IMR-90 (cell line): ENCODE measurements at regions not wholly inside any gene's neighbourhood (a gene's known extent, or its start where the extent isn't known, plus 50 kb on each side); places are given as distances from the start of the nearest gene placed in this dataset.

ENCODE experiments used
- ATAC-seq: fragments of 200-7000 bp; cut with Tn5 transposase; 2 replicates; pipeline ENCODE4 v1.9.1; 2020; ENCODE audit warnings: low read depth, mild to moderate bottlenecking, moderate library complexity
- BruUV-seq: library from RNA; stranded (reverse); fragments of 400-500 nt; replicated peaks from 2 replicates; lab custom pipeline; 2021; lab: Mats Ljungman, UMichigan
- CTCF ChIA-PET: fragments of 300-600 bp; formaldehyde crosslinking; extraction: SDS; loops from one replicate; lab custom pipeline; 2021; ENCODE audit warnings: antibody characterized with exemption; lab: Yijun Ruan, JAX
- POLR2A ChIA-PET: fragments of 300-600 bp; sonication (Branson Sonifier 250); formaldehyde crosslinking; loops from one replicate; lab custom pipeline; 2022; ENCODE audit warnings: antibody characterized with exemption; ENCODE audit not compliant: unreplicated experiment; lab: Charles Lee
- DNase-seq: peaks from one replicate; pipeline ENCODE4 v3.0.0; 2013
- H2AFZ ChIP-seq: replicated peaks from 2 replicates; pipeline ENCODE3; 2013; ENCODE audit warnings: low read length, mild to moderate bottlenecking; ENCODE audit not compliant: poor library complexity
- H2AK5ac ChIP-seq: 2 replicates; pipeline ENCODE4 v1.6.1; 2013; ENCODE audit warnings: low read depth, low read length, inconsistent platforms
- H2AK9ac ChIP-seq: replicated peaks from 2 replicates; pipeline ENCODE3; 2013; ENCODE audit warnings: mild to moderate bottlenecking, low read depth, low read length, moderate library complexity; ENCODE audit not compliant: poor library complexity
- H2BK120ac ChIP-seq: 2 replicates; pipeline ENCODE4 v1.6.1; 2013; ENCODE audit warnings: low read depth, low read length, inconsistent platforms
- H2BK15ac ChIP-seq: 3 replicates; pipeline ENCODE4 v1.6.1; 2013; ENCODE audit warnings: low read depth, low read length, inconsistent platforms
- H2BK20ac ChIP-seq: 2 replicates; pipeline ENCODE4 v1.6.1; 2013; ENCODE audit warnings: low read depth, mild to moderate bottlenecking, inconsistent platforms, low read length, moderate library complexity
- H2BK5ac ChIP-seq: 2 replicates; pipeline ENCODE4 v1.6.1; 2013; ENCODE audit warnings: mild to moderate bottlenecking, low read depth, low read length, inconsistent platforms; ENCODE audit not compliant: poor library complexity, severe bottlenecking
- H3K14ac ChIP-seq: replicated peaks from 2 replicates; pipeline ENCODE4 v1.6.1; 2013; ENCODE audit warnings: low read depth, low read length, inconsistent platforms
- H3K18ac ChIP-seq: 2 replicates; pipeline ENCODE4 v1.6.1; 2013; ENCODE audit warnings: low read depth, low read length, control low read depth
- H3K23ac ChIP-seq: 2 replicates; pipeline ENCODE4 v1.6.1; 2013; ENCODE audit warnings: low read depth, low read length, inconsistent platforms
- H3K27ac ChIP-seq: 2 replicates; pipeline ENCODE4 v1.5.1; 2013; ENCODE audit warnings: mild to moderate bottlenecking, control low read depth, low read length; ENCODE audit not compliant: insufficient read depth
- H3K27me3 ChIP-seq: 2 replicates; pipeline ENCODE4 v1.6.1; 2013; ENCODE audit warnings: low read length; ENCODE audit not compliant: control insufficient read depth, insufficient read depth
- H3K36me3 ChIP-seq: 2 replicates; pipeline ENCODE4 v1.6.1; 2013; ENCODE audit warnings: low read length, mixed read lengths; ENCODE audit not compliant: control insufficient read depth, insufficient read depth
- H3K4ac ChIP-seq: 2 replicates; pipeline ENCODE4 v1.6.1; 2013; ENCODE audit warnings: low read depth, low read length, inconsistent platforms
- H3K4me1 ChIP-seq: 2 replicates; pipeline ENCODE4 v1.6.1; 2013; ENCODE audit warnings: low read length, mixed read lengths; ENCODE audit not compliant: control insufficient read depth, insufficient read depth
- H3K4me2 ChIP-seq: 2 replicates; pipeline ENCODE4 v1.6.1; 2013; ENCODE audit warnings: low read depth, mild to moderate bottlenecking, control low read depth, low read length, moderate library complexity
- H3K4me3 ChIP-seq: 2 replicates; pipeline ENCODE4 v1.5.1; 2013; ENCODE audit warnings: low read depth, mild to moderate bottlenecking, control low read depth, low read length, moderate library complexity; ENCODE audit not compliant: insufficient read depth
- H3K56ac ChIP-seq: 2 replicates; pipeline ENCODE4 v1.6.1; 2013; ENCODE audit warnings: low read length, inconsistent platforms; ENCODE audit not compliant: insufficient read depth; ENCODE audit errors: extremely low read depth
- H3K79me1 ChIP-seq, 2 experiments: 2 replicates each; pipeline ENCODE4 v1.6.1; 2013; ENCODE audit warnings: low read length in 2 of 2, inconsistent platforms in 1 of 2, low read depth in 1 of 2
- H3K9ac ChIP-seq: 2 replicates; pipeline ENCODE4 v1.6.1; 2013; ENCODE audit warnings: low read depth, low read length, control low read depth
- H3K9me1 ChIP-seq: 2 replicates; pipeline ENCODE4 v1.6.1; 2013; ENCODE audit warnings: low read length, inconsistent platforms; ENCODE audit not compliant: insufficient read depth
- H3K9me3 ChIP-seq: 2 replicates; pipeline ENCODE4 v1.6.1; 2013; ENCODE audit warnings: low read length; ENCODE audit not compliant: control insufficient read depth, insufficient read depth
- H4K20me1 ChIP-seq: 2 replicates; pipeline ENCODE4 v1.6.1; 2013; ENCODE audit warnings: low read length, inconsistent platforms; ENCODE audit not compliant: insufficient read depth
- H4K5ac ChIP-seq: 2 replicates; pipeline ENCODE4 v1.6.1; 2013; ENCODE audit warnings: mild to moderate bottlenecking, low read depth, low read length, control low read depth
- H4K8ac ChIP-seq, 2 experiments: 2 replicates each; pipeline ENCODE4 v1.6.1; 2013; ENCODE audit warnings: low read depth in 2 of 2, low read length in 2 of 2, control low read depth in 1 of 2, inconsistent platforms in 1 of 2
- H4K91ac ChIP-seq: 2 replicates; pipeline ENCODE4 v1.6.1; 2013; ENCODE audit warnings: low read depth, low read length, inconsistent platforms; ENCODE audit not compliant: insufficient read depth
- BHLHE40 ChIP-seq: fragments of 150-350 bp; IDR thresholded peaks from 2 replicates; pipeline ENCODE4 v1.6.1; 2016; ENCODE audit warnings: mild to moderate bottlenecking, low read depth, low read length
- CEBPB ChIP-seq: IDR thresholded peaks from 2 replicates; pipeline ENCODE4 v1.6.1; 2012; ENCODE audit warnings: low read depth, low read length, improper control_type of control experiment
- CHD1 ChIP-seq: IDR thresholded peaks from 2 replicates; pipeline ENCODE4 v1.6.1; 2012; ENCODE audit warnings: low read depth, low read length, improper control_type of control experiment
- FOS ChIP-seq: fragments of 150-350 bp; IDR thresholded peaks from 2 replicates; pipeline ENCODE4 v1.6.1; 2016; ENCODE audit warnings: low read depth, low read length
- MAFK ChIP-seq: IDR thresholded peaks from 2 replicates; pipeline ENCODE4 v1.6.1; 2012; ENCODE audit warnings: low read depth, low read length, improper control_type of control experiment
- MAZ ChIP-seq: IDR thresholded peaks from 2 replicates; pipeline ENCODE4 v1.6.1; 2012; ENCODE audit warnings: low read depth, mild to moderate bottlenecking, low read length, improper control_type of control experiment, moderate library complexity, borderline replicate concordance
- POLR2A ChIP-seq: IDR thresholded peaks from 2 replicates; pipeline ENCODE4 v1.6.1; 2012; ENCODE audit warnings: mild to moderate bottlenecking, low read depth, low read length
- RAD21 ChIP-seq: IDR thresholded peaks from 2 replicates; pipeline ENCODE4 v1.6.1; 2012; ENCODE audit warnings: low read length, improper control_type of control experiment
- RCOR1 ChIP-seq: IDR thresholded peaks from 2 replicates; pipeline ENCODE4 v1.6.1; 2012; ENCODE audit warnings: mild to moderate bottlenecking, low read length, improper control_type of control experiment; ENCODE audit not compliant: insufficient replicate concordance
- RFX5 ChIP-seq: IDR thresholded peaks from 2 replicates; pipeline ENCODE4 v1.8.0; 2012; ENCODE audit warnings: low read depth, mild to moderate bottlenecking, low read length, moderate library complexity
- SMC3 ChIP-seq: fragments of 150-350 bp; IDR thresholded peaks from 2 replicates; pipeline ENCODE4 v1.6.1; 2016; ENCODE audit warnings: low read depth, mild to moderate bottlenecking, antibody characterized with exemption, low read length, moderate library complexity
- WGBS, 2 experiments: methylation state at CpG; one replicate each; pipeline versions ENCODE4 v1.1.5 to v1.1.7; 2013; ENCODE audit warnings: missing lambda C conversion rate in 2 of 2; ENCODE audit not compliant: insufficient read length in 1 of 2; ENCODE audit errors: extremely low coverage in 2 of 2; 5-methylcytosine and 5-hydroxymethylcytosine counted together
- dilution Hi-C: fragments of 300-500 bp; cut with HindIII; formaldehyde crosslinking; loops from one replicate; pipeline ENCODE4 v1.14.3; 2018; ENCODE audit warnings: low sequenced_read_pairs; ENCODE audit not compliant: unreplicated experiment
- in situ Hi-C: fragments of 300-500 bp; cut with MboI; formaldehyde crosslinking; loops from 3 replicates; pipeline ENCODE4 v1.14.3; 2019; ENCODE audit warnings: low sequenced_read_pairs, inconsistent platforms, mixed read lengths
- intact Hi-C: fragments of 100-400 bp; cut with micrococcal nuclease; formaldehyde crosslinking; loops from 2 replicates; pipeline ENCODE4 v1.10.0; 2022
- TF ChIP-seq, protein P1 (sequence below): fragments of 150-350 bp; IDR thresholded peaks from 2 replicates; pipeline ENCODE4 v1.6.1; 2016; ENCODE audit warnings: low read depth, mild to moderate bottlenecking, low read length, moderate library complexity, borderline replicate concordance
- TF ChIP-seq, protein P2 (sequence below): conservative IDR thresholded peaks from 2 replicates; pipeline ENCODE4 v1.5.1; 2012; ENCODE audit warnings: mild to moderate bottlenecking, low read depth, low read length, improper control_type of control experiment
- TF ChIP-seq, protein P3 (sequence below): fragments of 150-350 bp; IDR thresholded peaks from 2 replicates; pipeline ENCODE4 v1.6.1; 2017; ENCODE audit warnings: mild to moderate bottlenecking, antibody characterized with exemption, low read length, low read depth

DNA sequence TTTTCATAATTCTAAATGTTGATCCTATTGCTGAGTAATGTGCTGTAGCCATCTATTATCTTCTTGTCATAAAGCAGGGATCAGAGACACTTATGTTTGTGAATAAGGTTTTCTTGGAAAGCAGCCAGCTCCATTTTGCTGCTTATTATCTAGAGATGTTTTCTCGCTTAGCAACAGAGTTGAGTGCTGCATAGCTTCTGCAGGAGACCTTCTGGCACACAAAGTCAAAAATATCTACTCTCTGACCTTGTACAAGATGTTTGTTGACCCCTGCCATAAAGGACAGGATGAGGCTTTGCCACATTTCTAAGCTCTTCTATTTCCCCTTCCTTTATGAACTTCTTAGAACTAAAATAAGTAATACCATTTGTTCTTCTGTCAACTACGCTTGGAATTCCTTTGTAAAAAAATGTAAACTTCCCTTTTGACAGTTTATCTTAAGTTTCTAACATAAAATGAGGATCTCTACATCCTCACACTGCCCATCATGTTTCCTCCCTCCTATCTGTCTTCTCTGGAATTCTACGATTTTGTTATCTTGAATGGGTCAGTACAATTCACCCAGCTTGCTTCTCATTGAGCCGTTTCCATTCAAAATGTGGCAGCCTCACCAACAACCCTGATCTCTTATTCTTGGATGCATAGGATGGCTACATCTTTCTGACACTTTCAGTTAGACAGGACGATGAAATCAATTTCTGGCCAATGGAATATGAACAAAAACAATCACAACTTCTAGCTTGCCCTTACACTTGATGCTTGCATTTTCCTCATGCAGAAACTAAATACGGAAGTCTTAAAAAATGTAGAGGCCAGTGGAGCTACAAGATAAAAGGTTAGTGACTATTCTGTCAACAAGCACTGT, 1377.0 kb downstream of the SUCLG1 start:
- Histone ChIP-seq H2BK15ac (no peak overlapping the region), H3K4me2 (peak overlapping the region; percentile 48), H3K14ac (peak overlapping the region; percentile 42), H3K27ac (no peak overlapping the region), H3K4me3 (no peak overlapping the region), H4K20me1 (no peaks in the 10 kb centered on the region), H3K4me1 (no peaks in the 10 kb centered on the region; the same call in 1 of the 2 replicates), H2BK120ac (peak overlapping the region; percentile 44), H4K91ac (peak overlapping the region; percentile 13; the same call in 1 of the 2 replicates), H2BK20ac (peak overlapping the region; percentile 45), H2AFZ (peak overlapping the region; percentile 66), H3K56ac (no peak overlapping the region), H3K9me1 (no peaks in the 10 kb centered on the region), H3K36me3 (no peaks in the 10 kb centered on the region), H3K27me3 (no peaks in the 10 kb centered on the region), H2AK5ac (no peak overlapping the region), H3K23ac (no peak overlapping the region), H3K18ac (peak overlapping the region; percentile 34; the same call in 1 of the 2 replicates), H3K9me3 (no peaks in the 10 kb centered on the region), H3K4ac (peak overlapping the region; percentile 51; the same call in 1 of the 2 replicates), H3K79me1 (no peaks in the 10 kb centered on the region), H4K8ac (0 out of 4 replicates have a peak overlapping the region, but pooled peaks of 1 of the 2 experiments have one; percentile 1), H4K5ac (no peak overlapping the region; the same call in 1 of the 2 replicates), H2BK5ac (peak overlapping the region; percentile 53), H3K9ac (no peak overlapping the region), H2AK9ac (no peak overlapping the region)
- DNase-seq (peak; percentile 65), ATAC-seq (peak; percentile 75)
- no TSS peak for BruUV-seq
- POLR2A ChIA-PET, result no interaction called here
- in situ Hi-C loops, result no loop called here
- CTCF ChIA-PET, result interaction anchor here (0.6 to 1.3 kb wide), 2 partner anchors 17 to 21 kb away, joined by 3 read pairs; no protein-coding TSS in a partner anchor
- intact Hi-C loops, result loop anchor here (5.0 kb wide), 1 partner anchor 820 kb away; no protein-coding TSS in a partner anchor
- dilution Hi-C loops, result no loop called here
- WGBS, 2 experiments, result no CpG with 5 or more reads among the region's 6 CpGs
- TF ChIP-seq, protein P1, sequence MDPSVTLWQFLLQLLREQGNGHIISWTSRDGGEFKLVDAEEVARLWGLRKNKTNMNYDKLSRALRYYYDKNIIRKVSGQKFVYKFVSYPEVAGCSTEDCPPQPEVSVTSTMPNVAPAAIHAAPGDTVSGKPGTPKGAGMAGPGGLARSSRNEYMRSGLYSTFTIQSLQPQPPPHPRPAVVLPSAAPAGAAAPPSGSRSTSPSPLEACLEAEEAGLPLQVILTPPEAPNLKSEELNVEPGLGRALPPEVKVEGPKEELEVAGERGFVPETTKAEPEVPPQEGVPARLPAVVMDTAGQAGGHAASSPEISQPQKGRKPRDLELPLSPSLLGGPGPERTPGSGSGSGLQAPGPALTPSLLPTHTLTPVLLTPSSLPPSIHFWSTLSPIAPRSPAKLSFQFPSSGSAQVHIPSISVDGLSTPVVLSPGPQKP, result no peak
- no peak for TF ChIP-seq RFX5
- TF ChIP-seq SMC3, result no peak
- TF ChIP-seq POLR2A, result no peak
- TF ChIP-seq, protein P2, sequence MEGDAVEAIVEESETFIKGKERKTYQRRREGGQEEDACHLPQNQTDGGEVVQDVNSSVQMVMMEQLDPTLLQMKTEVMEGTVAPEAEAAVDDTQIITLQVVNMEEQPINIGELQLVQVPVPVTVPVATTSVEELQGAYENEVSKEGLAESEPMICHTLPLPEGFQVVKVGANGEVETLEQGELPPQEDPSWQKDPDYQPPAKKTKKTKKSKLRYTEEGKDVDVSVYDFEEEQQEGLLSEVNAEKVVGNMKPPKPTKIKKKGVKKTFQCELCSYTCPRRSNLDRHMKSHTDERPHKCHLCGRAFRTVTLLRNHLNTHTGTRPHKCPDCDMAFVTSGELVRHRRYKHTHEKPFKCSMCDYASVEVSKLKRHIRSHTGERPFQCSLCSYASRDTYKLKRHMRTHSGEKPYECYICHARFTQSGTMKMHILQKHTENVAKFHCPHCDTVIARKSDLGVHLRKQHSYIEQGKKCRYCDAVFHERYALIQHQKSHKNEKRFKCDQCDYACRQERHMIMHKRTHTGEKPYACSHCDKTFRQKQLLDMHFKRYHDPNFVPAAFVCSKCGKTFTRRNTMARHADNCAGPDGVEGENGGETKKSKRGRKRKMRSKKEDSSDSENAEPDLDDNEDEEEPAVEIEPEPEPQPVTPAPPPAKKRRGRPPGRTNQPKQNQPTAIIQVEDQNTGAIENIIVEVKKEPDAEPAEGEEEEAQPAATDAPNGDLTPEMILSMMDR, result no peak
- no peak for TF ChIP-seq CEBPB
- no peak for TF ChIP-seq RCOR1
- no peak for TF ChIP-seq MAZ
- no peak for TF ChIP-seq MAFK
- TF ChIP-seq BHLHE40, result no peak
- no peak for TF ChIP-seq CHD1
- no peak for TF ChIP-seq FOS
- TF ChIP-seq, protein P3, sequence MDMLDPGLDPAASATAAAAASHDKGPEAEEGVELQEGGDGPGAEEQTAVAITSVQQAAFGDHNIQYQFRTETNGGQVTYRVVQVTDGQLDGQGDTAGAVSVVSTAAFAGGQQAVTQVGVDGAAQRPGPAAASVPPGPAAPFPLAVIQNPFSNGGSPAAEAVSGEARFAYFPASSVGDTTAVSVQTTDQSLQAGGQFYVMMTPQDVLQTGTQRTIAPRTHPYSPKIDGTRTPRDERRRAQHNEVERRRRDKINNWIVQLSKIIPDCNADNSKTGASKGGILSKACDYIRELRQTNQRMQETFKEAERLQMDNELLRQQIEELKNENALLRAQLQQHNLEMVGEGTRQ, result no peak
- no peak for TF ChIP-seq RAD21
